ENCODE measurements at regions not wholly inside any gene's neighbourhood (a gene's known extent, or its start where the extent isn't known, plus 50 kb on each side); places are given as distances from the start of the nearest gene placed in this dataset.
"Not testable (repeated sequence)": the region's sequence is repeated elsewhere in the genome, so short reads cannot be mapped to it uniquely, and the experiment has no call there.

GRCh38 chr13:52324831-52325230 lies 81.1 kb downstream of the THSD1 start:
- not testable (repeated sequence) for H3K27ac ChIP-seq

GRCh38 chr13:52319876-52320275 lies 86.1 kb downstream of the THSD1 start:
- no peak for TF ChIP-seq CTCF (IDR thresholded peaks at IDR 0.05)
- no peak for TF ChIP-seq ZFX (IDR thresholded peaks at IDR 0.05; ENCODE audit: borderline replicate concordance)
- no peak overlapping the region for H3K27ac ChIP-seq

- not testable (repeated sequence) for H3K27ac ChIP-seq
Observed at GRCh38 chr13:52309833-52310232, 96.1 kb downstream of the THSD1 start.

GRCh38 chr13:52306336-52306735 lies 99.6 kb downstream of the THSD1 start:
- H3K27ac ChIP-seq, result not testable (repeated sequence)

DNA sequence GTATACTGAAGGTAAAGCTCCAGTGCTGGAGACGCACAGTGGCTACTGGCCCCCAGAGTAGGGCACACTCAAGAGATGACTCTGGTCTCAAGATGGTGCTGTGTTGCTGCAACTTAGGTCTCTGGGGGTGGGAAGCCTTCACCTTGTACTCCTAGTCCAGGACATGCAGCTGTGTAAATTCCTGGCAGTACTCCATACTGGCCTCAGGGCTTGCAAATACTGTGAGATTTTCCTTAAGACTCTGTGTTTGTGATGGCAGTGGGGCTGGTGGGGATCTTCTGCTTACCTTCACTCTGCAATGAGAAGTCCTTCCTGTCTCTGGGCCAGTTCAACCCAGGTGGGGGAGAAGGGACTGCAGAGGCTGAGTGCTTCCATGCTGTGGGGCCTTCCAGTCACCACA lies 102.9 kb downstream of the THSD1 start:
- H3K27ac ChIP-seq, result not testable (repeated sequence)

- H3K27ac ChIP-seq, result not testable (repeated sequence)
Observed at GRCh38 chr13:52302688-52303087, 103.3 kb downstream of the THSD1 start.

- not testable (repeated sequence) for H3K27ac ChIP-seq
Observed at GRCh38 chr13:52301810-52302400, 104.1 kb downstream of the THSD1 start.

DNA sequence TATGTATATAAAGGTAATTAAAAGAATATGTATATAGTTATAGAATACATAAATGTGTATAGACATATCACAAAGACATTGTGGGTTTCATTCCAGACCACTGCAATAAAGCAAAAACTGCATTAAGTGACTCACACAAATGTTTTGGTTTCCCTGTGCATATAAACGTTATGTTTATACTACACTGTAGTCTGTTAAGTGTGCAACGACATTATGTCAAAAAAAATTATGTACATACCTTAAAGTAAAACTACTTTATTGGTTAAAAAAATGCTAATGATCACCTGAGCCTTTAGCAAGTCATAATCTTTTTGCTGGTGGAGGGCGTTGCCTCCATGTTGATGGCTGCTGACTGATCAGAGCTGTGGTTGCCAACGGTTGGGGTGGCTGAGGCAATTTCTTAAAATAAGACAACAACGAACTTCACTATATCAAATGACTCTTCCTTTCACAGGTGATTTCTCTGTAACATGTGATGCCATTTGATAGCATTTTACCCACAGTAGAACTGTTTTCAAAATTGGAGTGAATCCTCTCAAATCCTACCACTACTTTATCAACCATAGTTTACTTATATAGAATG lies 107.8 kb downstream of the THSD1 start:
- H3K27ac ChIP-seq, result not testable (repeated sequence)

- H3K27ac ChIP-seq, result not testable (repeated sequence)
Observed at GRCh38 chr13:52288891-52289290, 117.1 kb downstream of the THSD1 start.

DNA sequence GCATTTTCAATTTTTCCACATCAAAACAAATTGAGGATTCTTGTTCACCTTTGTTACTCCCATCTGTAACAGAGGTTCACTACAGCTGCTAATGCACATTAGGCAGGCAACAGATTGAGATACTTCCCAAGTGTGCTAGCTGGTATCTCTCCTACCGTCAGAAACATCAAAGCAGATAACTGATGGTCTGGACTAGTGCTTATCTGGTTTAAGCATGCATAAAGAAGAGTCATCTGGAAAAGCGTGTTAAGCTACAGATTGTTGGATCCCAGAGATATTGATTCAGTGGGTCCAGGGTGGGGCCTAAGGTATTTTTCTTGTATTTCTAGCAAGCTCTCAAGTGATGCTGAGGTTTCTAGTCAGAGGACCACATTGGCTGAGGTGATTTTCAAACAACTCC lies 122.0 kb upstream of the NEK3 start:
- not testable (repeated sequence) for H3K27ac ChIP-seq

GRCh38 chr13:52279408-52279807 lies 120.0 kb upstream of the NEK3 start:
- H3K27ac ChIP-seq, result not testable (repeated sequence)

- H3K27ac ChIP-seq, result not testable (repeated sequence)
Observed at GRCh38 chr13:52254299-52254698, 94.9 kb upstream of the NEK3 start.

DNA sequence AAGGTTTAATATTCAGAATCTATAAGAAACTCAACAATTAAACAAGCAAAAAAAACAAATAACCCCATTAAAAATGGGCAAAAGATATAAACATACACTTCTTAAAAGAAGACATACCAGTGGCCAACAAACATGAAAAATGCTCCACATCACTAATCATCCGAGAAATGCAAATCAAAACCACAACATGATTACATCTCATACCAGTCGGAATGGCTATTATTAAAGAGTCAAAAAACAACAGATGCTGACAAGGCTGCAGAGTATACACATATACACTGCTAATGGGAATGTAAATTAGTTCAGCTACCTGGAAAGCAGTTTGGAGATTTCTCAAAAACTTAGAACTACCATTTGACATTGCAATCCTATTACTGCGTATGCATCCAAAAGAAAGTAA lies 81.4 kb upstream of the NEK3 start:
- H3K27ac ChIP-seq, result not testable (repeated sequence)

- H3K27ac ChIP-seq, result not testable (repeated sequence)
- TF ChIP-seq CTCF (IDR thresholded peaks at IDR 0.05), result peak; percentile 83
Observed at GRCh38 chr13:52235900-52236595, 76.7 kb upstream of the NEK3 start.

DNA sequence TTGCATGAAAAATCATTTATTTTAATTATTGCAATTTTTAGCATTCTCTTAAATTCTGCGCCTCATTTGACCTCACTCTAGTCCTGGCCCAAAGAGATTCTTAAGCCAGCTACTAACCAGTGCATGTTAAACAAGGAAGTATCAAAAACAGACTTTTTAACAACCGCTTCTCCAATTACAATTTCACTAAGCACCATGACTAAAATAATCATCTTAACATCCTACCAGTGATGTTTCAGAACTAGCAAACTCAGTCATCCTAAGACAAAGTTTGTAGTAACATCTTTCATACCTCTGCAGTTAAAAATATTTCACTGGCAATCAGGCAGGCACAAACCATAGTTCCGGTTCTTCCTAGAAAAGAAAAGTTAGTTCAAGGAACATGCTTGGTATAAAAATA lies 75.5 kb upstream of the NEK3 start:
- H3K27ac ChIP-seq, result not testable (repeated sequence)

DNA sequence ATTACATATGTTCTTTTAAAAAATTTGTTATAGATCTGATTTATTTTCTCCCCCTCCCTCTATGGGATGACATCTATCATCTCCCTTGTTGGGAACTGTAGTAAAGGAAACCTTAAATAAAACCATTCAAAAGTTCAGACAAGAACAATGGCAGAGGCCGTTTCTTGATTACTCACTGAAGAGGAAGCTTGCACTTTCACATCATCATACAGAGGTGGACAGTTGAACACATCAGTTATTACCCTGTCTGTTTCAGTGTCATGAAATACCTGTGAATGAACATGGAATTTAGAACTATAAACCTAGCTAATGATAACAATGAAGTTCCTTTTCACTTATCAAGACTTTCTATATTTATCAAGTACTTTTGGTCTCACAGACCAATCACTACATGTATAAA lies 63.7 kb upstream of the NEK3 start:
- H3K27ac ChIP-seq, result not testable (repeated sequence)

GRCh38 chr13:52213920-52214319 lies 54.5 kb upstream of the NEK3 start:
- H3K27ac ChIP-seq, result not testable (repeated sequence)

DNA sequence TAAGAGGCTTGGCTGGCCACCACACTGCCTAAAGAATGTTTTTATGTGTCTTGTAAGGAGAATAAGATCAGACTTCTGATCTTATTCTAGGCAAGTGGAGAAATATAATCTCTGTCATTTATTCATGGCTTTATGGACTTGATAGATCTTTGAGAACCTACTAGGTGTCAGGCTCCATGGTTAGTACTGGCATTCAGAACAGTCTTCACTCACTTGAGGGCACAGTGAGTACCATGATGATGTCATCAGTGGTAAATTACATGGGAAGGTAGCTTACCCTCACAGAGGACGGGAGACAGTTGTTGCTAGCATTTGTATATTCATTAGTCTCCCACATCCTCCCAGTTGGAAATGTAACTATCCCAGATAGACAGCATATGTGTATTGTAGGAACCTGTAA lies 53.5 kb upstream of the NEK3 start:
- H3K27ac ChIP-seq, result not testable (repeated sequence)

GRCh38 chr13:52211416-52211776 lies 52.0 kb upstream of the NEK3 start:
- not testable (repeated sequence) for H3K27ac ChIP-seq

Data from 22Rv1 (cell line).